ENCODE measurements at regions not wholly inside any gene's neighbourhood (a gene's known extent, or its start where the extent isn't known, plus 50 kb on each side); places are given as distances from the start of the nearest gene placed in this dataset.

DNA sequence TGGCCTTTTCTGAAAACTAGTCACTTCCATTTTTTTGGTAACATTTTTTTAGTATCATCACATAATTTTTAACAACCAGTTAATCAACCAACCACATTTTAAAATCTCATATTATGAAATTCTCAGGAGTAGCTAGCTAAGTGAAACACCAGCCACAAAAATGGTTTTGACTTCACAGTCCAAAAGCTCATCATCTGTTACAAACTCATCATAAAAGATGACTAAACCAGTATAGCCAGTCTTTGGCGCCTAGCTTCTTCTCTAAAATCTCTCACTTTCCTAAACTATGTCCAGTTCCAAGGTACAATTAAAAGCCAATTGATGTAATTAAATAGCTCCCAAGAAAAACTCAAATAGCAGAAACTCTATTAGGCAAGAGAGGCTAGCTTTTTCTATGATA lies 88.2 kb upstream of the ZNF385D start:
- no peaks in the 10 kb centered on the region for H3K27me3 ChIP-seq (replicated peaks; ENCODE audit: insufficient read depth, low read depth, low read length, poor library complexity)
- no TSS peak for BruUV-seq (replicated peaks)
- no peak overlapping the region for H3K4me3 ChIP-seq (ENCODE audit: low read depth, low read length, poor library complexity, severe bottlenecking)
- peaks cover 24% of the 10 kb centered on the region for H3K9me3 ChIP-seq (ENCODE audit: low read depth, low read length, poor library complexity, severe bottlenecking)
- H3K4me1 ChIP-seq (ENCODE audit: insufficient read depth, low read length, poor library complexity, severe bottlenecking): no peaks in the 10 kb centered on the region
- CTCF ChIA-PET: no interaction called here
- no peak for DNase-seq (ENCODE audit: low spot score)
- H3K27ac ChIP-seq (ENCODE audit: low read depth, low read length, poor library complexity, severe bottlenecking): no peak overlapping the region
- intact Hi-C loops (cut with micrococcal nuclease; ENCODE audit: unreplicated experiment): no loop called here
- no peak for TF ChIP-seq EZH2 (IDR thresholded peaks at IDR 0.05; ENCODE audit: borderline replicate concordance, low read depth, low read length, poor library complexity, severe bottlenecking)
- TF ChIP-seq, protein P1, sequence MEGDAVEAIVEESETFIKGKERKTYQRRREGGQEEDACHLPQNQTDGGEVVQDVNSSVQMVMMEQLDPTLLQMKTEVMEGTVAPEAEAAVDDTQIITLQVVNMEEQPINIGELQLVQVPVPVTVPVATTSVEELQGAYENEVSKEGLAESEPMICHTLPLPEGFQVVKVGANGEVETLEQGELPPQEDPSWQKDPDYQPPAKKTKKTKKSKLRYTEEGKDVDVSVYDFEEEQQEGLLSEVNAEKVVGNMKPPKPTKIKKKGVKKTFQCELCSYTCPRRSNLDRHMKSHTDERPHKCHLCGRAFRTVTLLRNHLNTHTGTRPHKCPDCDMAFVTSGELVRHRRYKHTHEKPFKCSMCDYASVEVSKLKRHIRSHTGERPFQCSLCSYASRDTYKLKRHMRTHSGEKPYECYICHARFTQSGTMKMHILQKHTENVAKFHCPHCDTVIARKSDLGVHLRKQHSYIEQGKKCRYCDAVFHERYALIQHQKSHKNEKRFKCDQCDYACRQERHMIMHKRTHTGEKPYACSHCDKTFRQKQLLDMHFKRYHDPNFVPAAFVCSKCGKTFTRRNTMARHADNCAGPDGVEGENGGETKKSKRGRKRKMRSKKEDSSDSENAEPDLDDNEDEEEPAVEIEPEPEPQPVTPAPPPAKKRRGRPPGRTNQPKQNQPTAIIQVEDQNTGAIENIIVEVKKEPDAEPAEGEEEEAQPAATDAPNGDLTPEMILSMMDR (conservative IDR thresholded peaks at IDR 0.05; ENCODE audit: low read depth, low read length): no peak
- POLR2A ChIA-PET (ENCODE audit: low non-redundant PET): no interaction called here
- no peaks in the 10 kb centered on the region for H3K36me3 ChIP-seq (ENCODE audit: insufficient read depth, low read length, poor library complexity, severe bottlenecking)

- Histone ChIP-seq H3K4me3 (ENCODE audit: low read depth, low read length, poor library complexity, severe bottlenecking) (no peak overlapping the region), H3K9me3 (ENCODE audit: low read depth, low read length, poor library complexity, severe bottlenecking) (peaks cover 23% of the 10 kb centered on the region), H3K27ac (ENCODE audit: low read depth, low read length, poor library complexity, severe bottlenecking) (no peak overlapping the region), H3K4me1 (ENCODE audit: insufficient read depth, low read length, poor library complexity, severe bottlenecking) (no peaks in the 10 kb centered on the region), H3K36me3 (ENCODE audit: insufficient read depth, low read length, poor library complexity, severe bottlenecking) (no peaks in the 10 kb centered on the region), H3K27me3 (replicated peaks; ENCODE audit: insufficient read depth, low read depth, low read length, poor library complexity) (no peaks in the 10 kb centered on the region)
- ChIA-PET POLR2A (ENCODE audit: low non-redundant PET) (no interaction called here), CTCF (no interaction called here)
- BruUV-seq (replicated peaks): no TSS peak
- TF ChIP-seq, protein P1 (conservative IDR thresholded peaks at IDR 0.05; ENCODE audit: low read depth, low read length): no peak
- TF ChIP-seq EZH2 (IDR thresholded peaks at IDR 0.05; ENCODE audit: borderline replicate concordance, low read depth, low read length, poor library complexity, severe bottlenecking): no peak
- no peak for DNase-seq (ENCODE audit: low spot score)
- intact Hi-C loops (cut with micrococcal nuclease; ENCODE audit: unreplicated experiment): no loop called here
Observed at GRCh38 chr3:21839592-21839991, 88.6 kb upstream of the ZNF385D start.

DNA sequence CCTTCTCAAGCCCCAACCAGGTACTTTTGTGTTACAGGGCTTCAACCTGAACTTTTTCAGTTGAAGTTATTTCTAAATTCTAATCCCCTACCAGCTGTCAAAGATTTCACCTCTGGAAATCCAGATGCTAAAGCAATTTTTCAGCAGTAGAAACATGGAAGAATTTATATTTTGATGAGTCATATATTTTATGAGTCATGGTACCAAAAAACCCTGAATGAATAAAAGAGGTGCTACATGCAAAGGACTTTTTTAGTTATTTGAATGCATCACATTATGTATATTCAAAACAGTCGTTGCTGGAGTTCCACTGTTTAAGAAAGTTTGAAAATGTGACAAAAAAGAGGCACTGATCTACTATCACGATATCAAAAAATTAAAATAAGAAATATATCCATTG lies 96.0 kb upstream of the ZNF385D start:
- Histone ChIP-seq H3K27me3 (replicated peaks; ENCODE audit: insufficient read depth, low read depth, low read length, poor library complexity) (no peaks in the 10 kb centered on the region), H3K27ac (ENCODE audit: low read depth, low read length, poor library complexity, severe bottlenecking) (no peak overlapping the region), H3K9me3 (ENCODE audit: low read depth, low read length, poor library complexity, severe bottlenecking) (peaks cover 21% of the 10 kb centered on the region), H3K4me1 (ENCODE audit: insufficient read depth, low read length, poor library complexity, severe bottlenecking) (no peaks in the 10 kb centered on the region), H3K4me3 (ENCODE audit: low read depth, low read length, poor library complexity, severe bottlenecking) (no peak overlapping the region), H3K36me3 (ENCODE audit: insufficient read depth, low read length, poor library complexity, severe bottlenecking) (no peaks in the 10 kb centered on the region)
- TF ChIP-seq, protein P1 (conservative IDR thresholded peaks at IDR 0.05; ENCODE audit: low read depth, low read length): no peak
- no peak for TF ChIP-seq EZH2 (IDR thresholded peaks at IDR 0.05; ENCODE audit: borderline replicate concordance, low read depth, low read length, poor library complexity, severe bottlenecking)
- CTCF ChIA-PET: no interaction called here
- intact Hi-C loops (cut with micrococcal nuclease; ENCODE audit: unreplicated experiment): no loop called here
- DNase-seq (ENCODE audit: low spot score): no peak
- no TSS peak for BruUV-seq (replicated peaks)
- POLR2A ChIA-PET (ENCODE audit: low non-redundant PET): no interaction called here
